ENCODE measurements at regions not wholly inside any gene's neighbourhood (a gene's known extent, or its start where the extent isn't known, plus 50 kb on each side); places are given as distances from the start of the nearest gene placed in this dataset.

- Histone ChIP-seq H3K4me1 (ENCODE audit: insufficient read depth, low read length) (peaks cover 22% of the 10 kb centered on the region), H3K36me3 (ENCODE audit: insufficient read depth, low read length) (no peaks in the 10 kb centered on the region), H4K20me1 (ENCODE audit: insufficient read depth, low read length) (no peaks in the 10 kb centered on the region), H3K9me3 (ENCODE audit: insufficient read depth, low read length, severe bottlenecking) (no peaks in the 10 kb centered on the region), H3K79me2 (ENCODE audit: insufficient read depth, low read length) (no peaks in the 10 kb centered on the region), H3K27me3 (ENCODE audit: insufficient read depth, low read length, poor library complexity) (no peaks in the 10 kb centered on the region), H3K4me3 (ENCODE audit: low read depth in 1 of 2, low read length in 2 of 2) (no peak overlapping the region), H3K9ac (ENCODE audit: low read depth, low read length) (no peak overlapping the region), H3K4me2 (ENCODE audit: insufficient read depth, low read length) (no peak overlapping the region), H2AFZ (ENCODE audit: low read depth, low read length) (no peak overlapping the region), H3K27ac (ENCODE audit: low read length) (no peak overlapping the region)
- TF ChIP-seq CTCF (IDR thresholded peaks at IDR 0.05; ENCODE audit: borderline replicate concordance, extremely low read depth, low read length, poor library complexity, severe bottlenecking) (no peak), EZH2 (IDR thresholded peaks at IDR 0.05; ENCODE audit: borderline replicate concordance, low read depth, low read length, severe bottlenecking) (no peak)
- DNase-seq: no peak
- peak; percentile 69; the same call in 2 of the 3 replicates for ATAC-seq (ENCODE audit: insufficient read depth, low read depth)
Measured at GRCh38 chr5:121386334-121386733, 465.3 kb upstream of the FTMT start.

GRCh38 chr5:121396716-121397115 lies 455.0 kb upstream of the FTMT start:
- H3K27me3 ChIP-seq (ENCODE audit: insufficient read depth, low read length, poor library complexity): no peaks in the 10 kb centered on the region
- no peak overlapping the region for H3K4me2 ChIP-seq (ENCODE audit: insufficient read depth, low read length)
- H4K20me1 ChIP-seq (ENCODE audit: insufficient read depth, low read length): no peaks in the 10 kb centered on the region
- TF ChIP-seq EZH2 (IDR thresholded peaks at IDR 0.05; ENCODE audit: borderline replicate concordance, low read depth, low read length, severe bottlenecking) (no peak), CTCF (IDR thresholded peaks at IDR 0.05; ENCODE audit: borderline replicate concordance, extremely low read depth, low read length, poor library complexity, severe bottlenecking) (no peak)
- no peak overlapping the region for H2AFZ ChIP-seq (ENCODE audit: low read depth, low read length)
- no peak overlapping the region for H3K27ac ChIP-seq (ENCODE audit: low read length)
- no peaks in the 10 kb centered on the region for H3K4me1 ChIP-seq (ENCODE audit: insufficient read depth, low read length)
- no peaks in the 10 kb centered on the region for H3K79me2 ChIP-seq (ENCODE audit: insufficient read depth, low read length)
- ATAC-seq (ENCODE audit: insufficient read depth, low read depth) (no peak), DNase-seq (no peak)
- H3K36me3 ChIP-seq (ENCODE audit: insufficient read depth, low read length): no peaks in the 10 kb centered on the region
- no peaks in the 10 kb centered on the region for H3K9me3 ChIP-seq (ENCODE audit: insufficient read depth, low read length, severe bottlenecking)
- no peak overlapping the region for H3K4me3 ChIP-seq (ENCODE audit: low read depth in 1 of 2, low read length in 2 of 2)
- H3K9ac ChIP-seq (ENCODE audit: low read depth, low read length): no peak overlapping the region

- H3K36me3 ChIP-seq (ENCODE audit: insufficient read depth, low read length): no peaks in the 10 kb centered on the region
- DNase-seq (no peak), ATAC-seq (ENCODE audit: insufficient read depth, low read depth) (no peak)
- H4K20me1 ChIP-seq (ENCODE audit: insufficient read depth, low read length): no peaks in the 10 kb centered on the region
- H3K79me2 ChIP-seq (ENCODE audit: insufficient read depth, low read length): no peaks in the 10 kb centered on the region
- H2AFZ ChIP-seq (ENCODE audit: low read depth, low read length): no peak overlapping the region
- H3K4me3 ChIP-seq (ENCODE audit: low read depth in 1 of 2, low read length in 2 of 2): no peak overlapping the region
- no peak overlapping the region for H3K4me2 ChIP-seq (ENCODE audit: insufficient read depth, low read length)
- no peaks in the 10 kb centered on the region for H3K4me1 ChIP-seq (ENCODE audit: insufficient read depth, low read length)
- TF ChIP-seq EZH2 (IDR thresholded peaks at IDR 0.05; ENCODE audit: borderline replicate concordance, low read depth, low read length, severe bottlenecking) (no peak), CTCF (IDR thresholded peaks at IDR 0.05; ENCODE audit: borderline replicate concordance, extremely low read depth, low read length, poor library complexity, severe bottlenecking) (no peak)
- no peak overlapping the region for H3K9ac ChIP-seq (ENCODE audit: low read depth, low read length)
- no peaks in the 10 kb centered on the region for H3K27me3 ChIP-seq (ENCODE audit: insufficient read depth, low read length, poor library complexity)
- H3K27ac ChIP-seq (ENCODE audit: low read length): no peak overlapping the region
- H3K9me3 ChIP-seq (ENCODE audit: insufficient read depth, low read length, severe bottlenecking): no peaks in the 10 kb centered on the region
Measured at GRCh38 chr5:121399879-121400278, 451.8 kb upstream of the FTMT start.

- no peak for TF ChIP-seq EZH2 (IDR thresholded peaks at IDR 0.05; ENCODE audit: borderline replicate concordance, low read depth, low read length, severe bottlenecking)
- TF ChIP-seq CTCF (IDR thresholded peaks at IDR 0.05; ENCODE audit: borderline replicate concordance, extremely low read depth, low read length, poor library complexity, severe bottlenecking): no peak
- peak overlapping the region; percentile 53 for H2AFZ ChIP-seq (ENCODE audit: low read depth, low read length)
- no peaks in the 10 kb centered on the region for H3K79me2 ChIP-seq (ENCODE audit: insufficient read depth, low read length)
- no peaks in the 10 kb centered on the region for H3K9me3 ChIP-seq (ENCODE audit: insufficient read depth, low read length, severe bottlenecking)
- no peak overlapping the region for H3K4me3 ChIP-seq (ENCODE audit: low read depth in 1 of 2, low read length in 2 of 2)
- no peaks in the 10 kb centered on the region for H4K20me1 ChIP-seq (ENCODE audit: insufficient read depth, low read length)
- H3K27ac ChIP-seq (ENCODE audit: low read length): 0 out of 2 replicates have a peak overlapping the region, but pooled peaks have one; percentile 7
- no peak for ATAC-seq (ENCODE audit: insufficient read depth, low read depth)
- no peaks in the 10 kb centered on the region for H3K27me3 ChIP-seq (ENCODE audit: insufficient read depth, low read length, poor library complexity)
- no peaks in the 10 kb centered on the region for H3K4me1 ChIP-seq (ENCODE audit: insufficient read depth, low read length)
- no peak for DNase-seq
- no peak overlapping the region for H3K4me2 ChIP-seq (ENCODE audit: insufficient read depth, low read length)
- H3K9ac ChIP-seq (ENCODE audit: low read depth, low read length): no peak overlapping the region
- H3K36me3 ChIP-seq (ENCODE audit: insufficient read depth, low read length): no peaks in the 10 kb centered on the region
Measured at GRCh38 chr5:121408778-121409177, 442.9 kb upstream of the FTMT start.
